ENCODE measurements at regions not wholly inside any gene's neighbourhood (a gene's known extent, or its start where the extent isn't known, plus 50 kb on each side); places are given as distances from the start of the nearest gene placed in this dataset.
A peak's percentile ranks its signal among the peaks of the same experiment; 100 is the strongest.

GRCh38 chr1:195345149-195345548, 1263.1 kb downstream of the KCNT2 start:
- peak in 1 of 2 experiments; percentile 4 for DNase-seq (ENCODE audit: low read depth in 1 of 2, low spot score in 1 of 2)
- H3K27ac ChIP-seq, result no peak overlapping the region
- H3K4me3 ChIP-seq, result no peak overlapping the region
- no peak for FAIRE-seq
- H3K4me1 ChIP-seq, result no peaks in the 10 kb centered on the region
- H3K9me3 ChIP-seq, result no peaks in the 10 kb centered on the region
- WGBS (ENCODE audit: missing lambda C conversion rate), result 62% methylated on average over 8 of the region's 8 CpGs
- TF ChIP-seq RNF2 (IDR thresholded peaks at IDR 0.05; ENCODE audit: borderline replicate concordance, low read depth), result no peak
- ChIA-PET POLR2A (no interaction called here), CTCF (interaction anchor here (0.8 kb wide), 1 partner anchor 1185 kb away, joined by 3 read pairs; no protein-coding TSS in a partner anchor)
- no peak overlapping the region for H3K4me2 ChIP-seq
- no peak for ATAC-seq

GRCh38 chr1:195337646-195338045, 1270.6 kb downstream of the KCNT2 start:
- ChIA-PET CTCF (no interaction called here), POLR2A (no interaction called here)
- no peak for TF ChIP-seq CEBPB (IDR thresholded peaks at IDR 0.05)
- TF ChIP-seq PHF8 (IDR thresholded peaks at IDR 0.05; ENCODE audit: borderline replicate concordance, low read depth), result no peak
- no peak for TF ChIP-seq EP300 (IDR thresholded peaks at IDR 0.05)
- H3K27ac ChIP-seq, result no peak overlapping the region
- ATAC-seq, result no peak
- H3K9me3 ChIP-seq, result no peaks in the 10 kb centered on the region
- no peak for DNase-seq (ENCODE audit: low read depth in 1 of 2, low spot score in 1 of 2)
- H3K4me3 ChIP-seq, result no peak overlapping the region
- H3K4me2 ChIP-seq, result no peak overlapping the region
- H3K4me1 ChIP-seq, result no peaks in the 10 kb centered on the region
- FAIRE-seq, result no peak

- 35% methylated on average over 1 of the region's 1 CpG for WGBS (ENCODE audit: missing lambda C conversion rate)
- no peak for TF ChIP-seq ELK1 (IDR thresholded peaks at IDR 0.05; ENCODE audit: low read depth, low read length)
- ChIA-PET POLR2A (no interaction called here), CTCF (no interaction called here)
- Histone ChIP-seq H3K27ac (no peak overlapping the region), H3K4me2 (no peak overlapping the region), H3K4me1 (no peaks in the 10 kb centered on the region), H3K4me3 (no peak overlapping the region), H3K9me3 (no peaks in the 10 kb centered on the region)
- ATAC-seq (no peak), FAIRE-seq (no peak), DNase-seq (ENCODE audit: low read depth in 1 of 2, low spot score in 1 of 2) (no peak)
Observed at GRCh38 chr1:195336812-195337211, 1271.4 kb downstream of the KCNT2 start.

- TF ChIP-seq FOXS1 (CRISPR knock-in tag; IDR thresholded peaks at IDR 0.05) (no peak), MAZ (IDR thresholded peaks at IDR 0.05; ENCODE audit: borderline replicate concordance, low read depth, low read length) (no peak), KDM1A (IDR thresholded peaks at IDR 0.05; ENCODE audit: low read depth) (no peak), FOSB (CRISPR knock-in tag; IDR thresholded peaks at IDR 0.05) (no peak), ZSCAN20 (CRISPR knock-in tag; IDR thresholded peaks at IDR 0.05) (no peak), KDM5A (IDR thresholded peaks at IDR 0.05) (no peak), BHLHE40 (IDR thresholded peaks at IDR 0.05; ENCODE audit: low read depth, low read length) (no peak), NFE2L2 (conservative IDR thresholded peaks at IDR 0.05; ENCODE audit: low read length) (no peak), TFCP2L1 (CRISPR knock-in tag; IDR thresholded peaks at IDR 0.05) (no peak), CHD2 (IDR thresholded peaks at IDR 0.05; ENCODE audit: low read length, partially characterized antibody) (no peak), ZC3H11A (IDR thresholded peaks at IDR 0.05) (no peak), GATA3 (IDR thresholded peaks at IDR 0.05; ENCODE audit: borderline replicate concordance) (no peak), ATOH8 (CRISPR knock-in tag; IDR thresholded peaks at IDR 0.05; ENCODE audit: low read depth) (no peak), MAFK (IDR thresholded peaks at IDR 0.05; ENCODE audit: partially characterized antibody) (no peak), PHF8 (IDR thresholded peaks at IDR 0.05; ENCODE audit: borderline replicate concordance, low read depth) (no peak)
- H3K4me1 ChIP-seq, result no peaks in the 10 kb centered on the region
- H3K4me2 ChIP-seq, result no peak overlapping the region
- DNase-seq (ENCODE audit: low read depth in 1 of 2, low spot score in 1 of 2), result no peak
- H3K9me3 ChIP-seq, result no peaks in the 10 kb centered on the region
- no peak for FAIRE-seq
- ChIA-PET CTCF (no interaction called here), POLR2A (no interaction called here)
- H3K4me3 ChIP-seq, result no peak overlapping the region
- ATAC-seq, result no peak
- H3K27ac ChIP-seq, result no peak overlapping the region
- 62% methylated on average over 4 of the region's 4 CpGs for WGBS (ENCODE audit: missing lambda C conversion rate)
Observed at GRCh38 chr1:195335541-195335940, 1272.7 kb downstream of the KCNT2 start.

Data from A549 (cell line).